NCI-H1436 (cell line): ENCODE measurements at regions not wholly inside any gene's neighbourhood (a gene's known extent, or its start where the extent isn't known, plus 50 kb on each side); places are given as distances from the start of the nearest gene placed in this dataset.

Experiments used
- DNase-seq: peaks from one replicate; lab custom pipeline; 2025; lab: John Stamatoyannopoulos, UW

DNA sequence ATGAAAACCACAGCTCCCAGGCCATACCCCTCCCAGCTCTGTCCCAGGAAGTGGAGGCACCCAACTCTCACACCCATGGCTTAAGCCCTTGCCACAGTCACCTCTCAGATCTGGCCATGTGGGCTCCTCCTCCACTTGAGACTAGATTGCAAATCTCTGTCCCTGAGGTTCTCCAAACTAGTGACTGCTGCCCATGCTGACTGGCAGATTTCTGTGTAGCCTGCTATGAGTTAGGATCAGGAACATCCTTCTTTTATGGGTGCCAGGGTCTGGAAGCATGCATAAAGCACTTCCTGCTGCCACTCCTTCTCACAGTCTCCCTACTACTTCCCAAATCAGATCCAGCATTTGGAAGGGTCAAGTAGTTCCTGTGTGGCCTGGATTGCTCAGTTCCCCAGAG, 59.6 kb upstream of the GOLIM4 start:
- no peak for DNase-seq

DNA sequence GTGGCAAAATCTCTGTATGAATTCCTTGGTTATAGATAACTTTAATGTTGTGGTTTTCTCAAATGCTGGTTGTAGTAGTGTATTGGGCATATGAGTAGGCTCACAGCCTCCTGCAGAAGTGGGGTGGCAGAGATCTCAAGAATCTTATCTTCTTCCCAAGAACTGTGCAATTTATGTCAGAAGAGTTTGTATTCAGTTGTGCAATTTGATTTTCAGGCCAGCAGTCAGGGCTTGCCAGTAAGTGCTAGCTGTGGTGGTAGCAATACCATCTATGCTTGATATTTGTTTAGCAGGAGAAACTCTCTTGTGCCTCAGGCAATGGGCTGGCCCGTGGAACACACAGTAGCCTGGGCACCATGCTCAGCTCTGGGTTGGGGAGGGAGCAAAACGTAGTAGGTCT, 58.4 kb upstream of the GOLIM4 start:
- DNase-seq, result no peak

DNA sequence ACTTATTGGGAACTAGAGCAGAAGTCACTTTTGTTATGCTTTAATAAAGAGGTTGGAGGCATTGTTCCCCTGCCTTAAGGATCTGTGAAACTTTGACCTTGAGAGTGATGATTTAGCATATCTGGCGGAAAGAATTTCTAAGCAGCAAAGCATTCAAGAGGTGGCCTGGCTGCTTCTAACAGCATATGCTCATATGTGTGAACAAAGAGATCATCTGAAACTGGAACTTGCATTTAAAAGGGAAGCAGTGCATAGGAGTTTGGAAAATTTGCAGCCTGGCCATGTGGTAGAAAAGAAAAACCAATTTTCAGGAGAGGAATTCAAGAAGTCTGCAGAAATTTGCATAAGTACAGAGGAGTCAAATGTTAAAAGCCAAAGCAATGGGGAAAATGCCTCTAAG, 56.4 kb upstream of the GOLIM4 start:
- DNase-seq, result no peak
